Endodermal cell (in vitro differentiated cells): ENCODE measurements at regions not wholly inside any gene's neighbourhood (a gene's known extent, or its start where the extent isn't known, plus 50 kb on each side); places are given as distances from the start of the nearest gene placed in this dataset.

Source experiments
- DNase-seq: peaks from one replicate; pipeline ENCODE4 v3.0.0-alpha.2; 2017
- H3K27ac ChIP-seq: 2 replicates; pipeline ENCODE4 v1.5.1; 2013; ENCODE audit warnings: mild to moderate bottlenecking, low read depth, low read length, moderate library complexity
- H3K27me3 ChIP-seq: 2 replicates; pipeline ENCODE4 v1.6.1; 2013; ENCODE audit warnings: mild to moderate bottlenecking, low read length, moderate library complexity; ENCODE audit not compliant: insufficient read depth, control insufficient read depth, poor library complexity, severe bottlenecking
- H3K36me3 ChIP-seq: 2 replicates; pipeline ENCODE4 v1.7.0; 2013; ENCODE audit warnings: mild to moderate bottlenecking, low read length, moderate library complexity; ENCODE audit not compliant: control insufficient read depth, insufficient read depth
- H3K4me1 ChIP-seq: one replicate; pipeline ENCODE4 v1.7.0; 2013; ENCODE audit warnings: low read length; ENCODE audit not compliant: control insufficient read depth, insufficient read depth
- H3K4me3 ChIP-seq: 2 replicates; pipeline ENCODE4 v1.5.1; 2013; ENCODE audit warnings: mild to moderate bottlenecking, low read length, moderate library complexity
- H3K9ac ChIP-seq: 2 replicates; pipeline ENCODE4 v1.6.1; 2013; ENCODE audit warnings: mild to moderate bottlenecking, low read length, moderate library complexity; ENCODE audit not compliant: poor library complexity, severe bottlenecking; ENCODE audit errors: extremely low read depth
- H3K9me3 ChIP-seq: 2 replicates; pipeline ENCODE4 v1.6.1; 2013; ENCODE audit warnings: mild to moderate bottlenecking, low read length, moderate library complexity; ENCODE audit not compliant: control insufficient read depth
- H3K27ac Mint-ChIP-seq: 2 replicates; pipeline ENCODE4 v1.8.0; 2020; ENCODE audit warnings: mixed read lengths
- H3K27me3 Mint-ChIP-seq: 2 replicates; pipeline ENCODE4 v1.8.0; 2021; ENCODE audit warnings: mild to moderate bottlenecking, mixed read lengths; ENCODE audit not compliant: insufficient read depth
- H3K36me3 Mint-ChIP-seq: 2 replicates; pipeline ENCODE4 v1.8.0; 2020; ENCODE audit warnings: low read depth, mixed read lengths
- H3K4me1 Mint-ChIP-seq: 2 replicates; pipeline ENCODE4 v1.8.0; 2020; ENCODE audit warnings: mixed read lengths
- H3K4me3 Mint-ChIP-seq: 2 replicates; pipeline ENCODE4 v1.8.0; 2020; ENCODE audit warnings: mild to moderate bottlenecking, moderate library complexity, mixed read lengths
- H3K9me3 Mint-ChIP-seq: 2 replicates; pipeline ENCODE4 v1.8.0; 2020; ENCODE audit warnings: mild to moderate bottlenecking, mixed read lengths
- WGBS, 2 experiments: methylation state at CpG; one replicate each; pipeline versions ENCODE4 v1.1.5 to v1.1.7; 2013; ENCODE audit warnings: missing lambda C conversion rate in 2 of 2, mixed read lengths in 1 of 2; ENCODE audit not compliant: insufficient coverage in 1 of 2, insufficient read length in 1 of 2; 5-methylcytosine and 5-hydroxymethylcytosine counted together
- TF ChIP-seq, protein P1 (sequence below): fragments of 200-600 bp; sonication (generic); conservative IDR thresholded peaks from 2 replicates; pipeline ENCODE4 v1.5.0; 2021; ENCODE audit warnings: antibody characterized with exemption, mild to moderate bottlenecking

DNA sequence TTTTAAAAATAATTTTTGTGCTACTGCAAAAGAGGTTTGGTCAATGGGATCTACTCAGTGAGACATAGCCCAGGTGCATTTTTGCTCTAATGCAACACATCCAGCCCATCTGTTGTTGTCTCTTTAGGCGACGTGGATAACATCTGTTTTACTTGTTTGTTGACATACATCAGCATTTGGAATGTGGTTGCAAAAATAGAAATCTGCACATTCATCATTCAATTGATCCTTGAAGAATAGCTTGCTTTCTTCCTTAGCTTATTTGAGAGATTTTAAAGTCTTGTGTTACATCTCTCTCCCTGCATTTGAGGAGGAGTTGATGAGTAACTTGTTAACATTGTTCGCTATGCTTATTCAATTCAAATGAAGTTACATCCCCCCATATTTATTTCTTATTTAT, 1202.3 kb downstream of the NSUN3 start:
- H3K9me3 ChIP-seq = no peaks in the 10 kb centered on the region
- Mint-ChIP-seq H3K27me3 (no peaks in the 10 kb centered on the region), H3K36me3 (no peaks in the 10 kb centered on the region), H3K4me3 (no peak overlapping the region), H3K4me1 (peaks cover 18% of the 10 kb centered on the region), H3K27ac (no peak overlapping the region), H3K9me3 (no peaks in the 10 kb centered on the region)
- no peak overlapping the region for H3K4me3 ChIP-seq
- no peaks in the 10 kb centered on the region for H3K27me3 ChIP-seq
- no peaks in the 10 kb centered on the region for H3K36me3 ChIP-seq
- peaks cover 6% of the 10 kb centered on the region for H3K4me1 ChIP-seq
- 88% methylated on average over 2 of the region's 3 CpGs; no CpG with 5 or more reads in 1 of the 2 experiments for WGBS, 2 experiments
- no peak overlapping the region for H3K9ac ChIP-seq
- TF ChIP-seq, protein P1, sequence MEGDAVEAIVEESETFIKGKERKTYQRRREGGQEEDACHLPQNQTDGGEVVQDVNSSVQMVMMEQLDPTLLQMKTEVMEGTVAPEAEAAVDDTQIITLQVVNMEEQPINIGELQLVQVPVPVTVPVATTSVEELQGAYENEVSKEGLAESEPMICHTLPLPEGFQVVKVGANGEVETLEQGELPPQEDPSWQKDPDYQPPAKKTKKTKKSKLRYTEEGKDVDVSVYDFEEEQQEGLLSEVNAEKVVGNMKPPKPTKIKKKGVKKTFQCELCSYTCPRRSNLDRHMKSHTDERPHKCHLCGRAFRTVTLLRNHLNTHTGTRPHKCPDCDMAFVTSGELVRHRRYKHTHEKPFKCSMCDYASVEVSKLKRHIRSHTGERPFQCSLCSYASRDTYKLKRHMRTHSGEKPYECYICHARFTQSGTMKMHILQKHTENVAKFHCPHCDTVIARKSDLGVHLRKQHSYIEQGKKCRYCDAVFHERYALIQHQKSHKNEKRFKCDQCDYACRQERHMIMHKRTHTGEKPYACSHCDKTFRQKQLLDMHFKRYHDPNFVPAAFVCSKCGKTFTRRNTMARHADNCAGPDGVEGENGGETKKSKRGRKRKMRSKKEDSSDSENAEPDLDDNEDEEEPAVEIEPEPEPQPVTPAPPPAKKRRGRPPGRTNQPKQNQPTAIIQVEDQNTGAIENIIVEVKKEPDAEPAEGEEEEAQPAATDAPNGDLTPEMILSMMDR = no peak
- no peak overlapping the region for H3K27ac ChIP-seq
- DNase-seq = no peak

DNA sequence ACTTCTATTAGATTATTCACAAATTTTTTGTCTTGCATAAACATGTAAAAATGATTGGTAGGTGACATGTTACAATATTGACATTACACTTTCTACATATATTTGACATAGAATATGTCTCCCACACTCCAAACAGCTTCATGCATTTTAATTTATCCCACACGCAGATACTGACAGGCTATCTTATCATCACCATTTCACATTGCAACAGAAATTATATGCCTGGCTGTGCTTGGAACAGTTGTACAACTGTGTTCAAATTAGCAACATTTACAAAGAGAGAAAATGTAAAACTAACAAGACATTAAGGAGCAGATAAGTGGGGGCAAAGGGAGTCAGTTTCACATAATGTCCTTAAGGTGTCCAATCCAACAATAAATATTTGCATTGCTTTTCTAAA, 1208.5 kb downstream of the NSUN3 start:
- Mint-ChIP-seq H3K9me3 (no peaks in the 10 kb centered on the region), H3K27ac (no peak overlapping the region), H3K4me1 (no peaks in the 10 kb centered on the region), H3K27me3 (no peaks in the 10 kb centered on the region), H3K36me3 (no peaks in the 10 kb centered on the region), H3K4me3 (no peak overlapping the region)
- H3K4me1 ChIP-seq = no peaks in the 10 kb centered on the region
- H3K9me3 ChIP-seq = no peaks in the 10 kb centered on the region
- no peaks in the 10 kb centered on the region for H3K36me3 ChIP-seq
- DNase-seq = no peak
- H3K27ac ChIP-seq = no peak overlapping the region
- WGBS, 2 experiments = 87% methylated on average over 1 of the region's 1 CpG; no CpG with 5 or more reads in 1 of the 2 experiments
- H3K9ac ChIP-seq = no peak overlapping the region
- H3K27me3 ChIP-seq = no peaks in the 10 kb centered on the region
- TF ChIP-seq, protein P1 = no peak
- no peak overlapping the region for H3K4me3 ChIP-seq

DNA sequence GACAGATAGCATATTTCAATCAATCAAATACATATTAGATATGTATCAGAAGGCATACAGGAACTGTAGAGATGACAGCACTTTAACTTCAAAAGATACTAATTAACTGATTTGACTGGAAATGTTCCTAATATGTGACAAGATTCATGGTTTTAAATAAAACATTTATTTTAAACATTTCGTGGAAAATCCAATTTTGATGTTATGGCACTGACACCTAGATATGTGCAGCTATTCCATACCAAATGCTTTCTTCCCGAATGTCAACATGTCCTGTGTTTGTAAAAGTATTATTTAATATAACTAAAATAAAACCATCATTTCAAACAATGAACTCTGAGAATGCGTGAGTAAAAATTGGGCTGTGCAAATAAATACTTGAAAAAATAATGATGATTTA, 1209.3 kb downstream of the NSUN3 start:
- Histone ChIP-seq H3K4me1 (no peaks in the 10 kb centered on the region), H3K9me3 (no peaks in the 10 kb centered on the region), H3K9ac (no peak overlapping the region), H3K27ac (no peak overlapping the region), H3K36me3 (no peaks in the 10 kb centered on the region), H3K27me3 (no peaks in the 10 kb centered on the region), H3K4me3 (no peak overlapping the region)
- H3K4me1 Mint-ChIP-seq = no peaks in the 10 kb centered on the region
- 83% methylated on average over 1 of the region's 3 CpGs; no CpG with 5 or more reads in 1 of the 2 experiments for WGBS, 2 experiments
- no peaks in the 10 kb centered on the region for H3K9me3 Mint-ChIP-seq
- H3K27ac Mint-ChIP-seq = no peak overlapping the region
- DNase-seq = no peak
- H3K36me3 Mint-ChIP-seq = no peaks in the 10 kb centered on the region
- TF ChIP-seq, protein P1 = no peak
- no peak overlapping the region for H3K4me3 Mint-ChIP-seq
- H3K27me3 Mint-ChIP-seq = no peaks in the 10 kb centered on the region
